Fibroblast of lung (primary cell): ENCODE measurements at regions not wholly inside any gene's neighbourhood (a gene's known extent, or its start where the extent isn't known, plus 50 kb on each side); places are given as distances from the start of the nearest gene placed in this dataset.

Experiments used
- DNase-seq, 2 donors: peaks; one replicate each; pipeline versions ENCODE4 v3.0.0 to v3.0.0-alpha.2; 2010; ENCODE audit warnings: low read depth in 2 of 2
- H2AFZ ChIP-seq: 2 replicates; pipeline ENCODE4 v1.5.1; 2012; ENCODE audit warnings: low read length, control low read depth, inconsistent platforms
- H3K27ac ChIP-seq: 2 replicates; pipeline ENCODE4 v1.5.1; 2011; ENCODE audit warnings: low read length, control low read depth; ENCODE audit not compliant: insufficient read depth
- H3K27me3 ChIP-seq: 2 replicates; pipeline ENCODE4 v1.5.1; 2011; ENCODE audit warnings: mild to moderate bottlenecking, low read length; ENCODE audit not compliant: control insufficient read depth, insufficient read depth
- H3K36me3 ChIP-seq: 2 replicates; pipeline ENCODE4 v1.5.1; 2011; ENCODE audit warnings: low read length; ENCODE audit not compliant: control insufficient read depth, insufficient read depth
- H3K4me1 ChIP-seq: 2 replicates; pipeline ENCODE4 v1.5.1; 2011; ENCODE audit warnings: low read length; ENCODE audit not compliant: control insufficient read depth, insufficient read depth; ENCODE audit errors: extremely low read depth
- H3K4me2 ChIP-seq: 2 replicates; pipeline ENCODE4 v1.5.1; 2011; ENCODE audit warnings: low read length, control low read depth; ENCODE audit not compliant: insufficient read depth; ENCODE audit errors: extremely low read depth
- H3K4me3 ChIP-seq, 4 experiments: fragments of 200-600 bp in 1 of 4; sonication (generic) in 1 of 4; replicated peaks in 1 of 4; 2 replicates each; pipeline ENCODE4 v1.5.1; 2011 to 2016; ENCODE audit warnings: low read length in 4 of 4, low read depth in 3 of 4, mild to moderate bottlenecking in 3 of 4, control low read depth in 2 of 4, inconsistent platforms in 1 of 4, mixed read lengths in 1 of 4; ENCODE audit not compliant: insufficient read depth in 1 of 4; ENCODE audit errors: control extremely low read depth in 1 of 4
- H3K79me2 ChIP-seq: 2 replicates; pipeline ENCODE4 v1.5.1; 2012; ENCODE audit warnings: mild to moderate bottlenecking, low read length, inconsistent platforms; ENCODE audit not compliant: control insufficient read depth, insufficient read depth
- H3K9ac ChIP-seq: 2 replicates; pipeline ENCODE4 v1.5.1; 2011; ENCODE audit warnings: mild to moderate bottlenecking, low read length, control low read depth; ENCODE audit not compliant: insufficient read depth
- H3K9me3 ChIP-seq: 2 replicates; pipeline ENCODE4 v1.5.1; 2012; ENCODE audit warnings: low read depth, low read length; ENCODE audit not compliant: control insufficient read depth, insufficient read depth
- H4K20me1 ChIP-seq: 2 replicates; pipeline ENCODE4 v1.5.1; 2011; ENCODE audit warnings: low read length; ENCODE audit not compliant: control insufficient read depth, insufficient read depth; ENCODE audit errors: extremely low read depth
- CTCF ChIP-seq, 2 donors: IDR thresholded peaks in 1 of 2; conservative IDR thresholded peaks in 1 of 2; 1 replicate in 1 of 2; 2 replicates in 1 of 2; pipeline ENCODE4 v1.5.1; 2011 to 2012; ENCODE audit warnings: low read length in 2 of 2, control low read depth in 1 of 2, inconsistent platforms in 1 of 2, low read depth in 1 of 2, mild to moderate bottlenecking in 1 of 2
- EZH2 ChIP-seq: IDR thresholded peaks from 2 replicates; pipeline ENCODE4 v1.5.1; 2012; ENCODE audit warnings: low read length, control low read depth, mild to moderate bottlenecking; ENCODE audit errors: missing control alignments

- Histone ChIP-seq H3K27me3 (no peaks in the 10 kb centered on the region), H3K79me2 (no peaks in the 10 kb centered on the region), H4K20me1 (no peaks in the 10 kb centered on the region), H3K4me3 (no peak overlapping the region), H2AFZ (no peak overlapping the region), H3K27ac (no peak overlapping the region), H3K9me3 (no peaks in the 10 kb centered on the region), H3K9ac (no peak overlapping the region), H3K36me3 (no peaks in the 10 kb centered on the region), H3K4me1 (no peaks in the 10 kb centered on the region), H3K4me2 (no peak overlapping the region)
- no peak for TF ChIP-seq EZH2
- TF ChIP-seq CTCF (conservative IDR thresholded peaks at IDR 0.05 in 1 of 2, IDR thresholded peaks at IDR 0.05 in 1 of 2; ENCODE audit: low read depth in 1 of 2, low read length in 2 of 2) = peak in 1 of 2 donors; percentile 28
- DNase-seq = peak in 1 of 2 donors; percentile 23
Observed at GRCh38 chr10:9301148-9301547, 1246.7 kb downstream of the GATA3 start.

- Histone ChIP-seq H2AFZ (no peak overlapping the region), H3K4me2 (no peak overlapping the region), H3K9ac (no peak overlapping the region), H3K4me3 (no peak overlapping the region), H3K36me3 (no peaks in the 10 kb centered on the region), H3K27ac (no peak overlapping the region), H3K27me3 (no peaks in the 10 kb centered on the region), H3K9me3 (no peaks in the 10 kb centered on the region), H3K79me2 (no peaks in the 10 kb centered on the region), H4K20me1 (no peaks in the 10 kb centered on the region), H3K4me1 (no peaks in the 10 kb centered on the region)
- DNase-seq = no peak
- no peak for TF ChIP-seq EZH2
- TF ChIP-seq CTCF (conservative IDR thresholded peaks at IDR 0.05 in 1 of 2, IDR thresholded peaks at IDR 0.05 in 1 of 2; ENCODE audit: low read depth in 1 of 2, low read length in 2 of 2) = no peak
Observed at GRCh38 chr10:9301554-9301953, 1247.1 kb downstream of the GATA3 start.

GRCh38 chr10:9302140-9302746 is 1247.8 kb downstream of the GATA3 start:
- H3K4me2 ChIP-seq = no peak overlapping the region
- no peaks in the 10 kb centered on the region for H3K9me3 ChIP-seq
- TF ChIP-seq EZH2 (no peak), CTCF (conservative IDR thresholded peaks at IDR 0.05 in 1 of 2, IDR thresholded peaks at IDR 0.05 in 1 of 2; ENCODE audit: low read depth in 1 of 2, low read length in 2 of 2) (peak; percentile 23 to 26)
- no peaks in the 10 kb centered on the region for H3K4me1 ChIP-seq
- H2AFZ ChIP-seq = no peak overlapping the region
- H3K27me3 ChIP-seq = no peaks in the 10 kb centered on the region
- no peaks in the 10 kb centered on the region for H4K20me1 ChIP-seq
- no peak overlapping the region for H3K27ac ChIP-seq
- no peaks in the 10 kb centered on the region for H3K79me2 ChIP-seq
- no peak overlapping the region for H3K9ac ChIP-seq
- no peak overlapping the region for H3K4me3 ChIP-seq
- no peaks in the 10 kb centered on the region for H3K36me3 ChIP-seq
- DNase-seq = peak; percentile 44 to 69
